Loucy (cell line): ENCODE measurements at regions not wholly inside any gene's neighbourhood (a gene's known extent, or its start where the extent isn't known, plus 50 kb on each side); places are given as distances from the start of the nearest gene placed in this dataset.
"Not testable (repeated sequence)": the region's sequence is repeated elsewhere in the genome, so short reads cannot be mapped to it uniquely, and the experiment has no call there.

ENCODE experiments used
- H2AFZ ChIP-seq: fragments of 200-600 bp; sonication (generic); 2 replicates; pipeline ENCODE4 v1.6.0; 2016; ENCODE audit warnings: antibody characterized with exemption, mild to moderate bottlenecking, low read length, moderate library complexity
- H3F3A ChIP-seq: fragments of 200-600 bp; 2 replicates; pipeline ENCODE4 v1.6.0; 2016; ENCODE audit warnings: antibody characterized with exemption, low read depth, mild to moderate bottlenecking
- H3K27me3 ChIP-seq: fragments of 200-600 bp; sonication (generic); 2 replicates; pipeline ENCODE4 v1.6.1; 2014; ENCODE audit warnings: low read length, mild to moderate bottlenecking; ENCODE audit not compliant: insufficient read depth, poor library complexity, severe bottlenecking
- H3K36me3 ChIP-seq: fragments of 200-600 bp; sonication (generic); 2 replicates; pipeline ENCODE4 v1.6.1; 2016; ENCODE audit warnings: low read length; ENCODE audit not compliant: insufficient read depth
- H3K4me1 ChIP-seq: fragments of 200-600 bp; sonication (generic); 2 replicates; pipeline ENCODE4 v1.5.1; 2014; ENCODE audit warnings: low read length, mild to moderate bottlenecking; ENCODE audit not compliant: insufficient read depth, poor library complexity, severe bottlenecking
- H3K4me2 ChIP-seq: fragments of 200-600 bp; sonication (generic); 2 replicates; pipeline ENCODE4 v1.6.0; 2014; ENCODE audit warnings: antibody characterized with exemption, low read length, low read depth, mild to moderate bottlenecking; ENCODE audit not compliant: poor library complexity, severe bottlenecking
- H3K4me3 ChIP-seq: fragments of 200-600 bp; sonication (generic); 2 replicates; pipeline ENCODE4 v1.5.1; 2014; ENCODE audit warnings: low read length, mild to moderate bottlenecking, mixed read lengths; ENCODE audit not compliant: poor library complexity, severe bottlenecking
- H3K79me2 ChIP-seq: fragments of 200-600 bp; sonication (generic); 2 replicates; pipeline ENCODE4 v1.6.1; 2014; ENCODE audit warnings: low read length; ENCODE audit not compliant: insufficient read depth
- H3K9ac ChIP-seq: fragments of 200-600 bp; sonication (generic); 2 replicates; pipeline ENCODE4 v1.6.0; 2014; ENCODE audit warnings: mild to moderate bottlenecking, low read depth, low read length, moderate library complexity; ENCODE audit not compliant: poor library complexity, severe bottlenecking
- H3K9me2 ChIP-seq: fragments of 200-600 bp; sonication (generic); replicated peaks from 2 replicates; pipeline ENCODE4 v1.6.1; 2016; ENCODE audit warnings: low read depth, low read length, mixed read lengths
- H3K9me3 ChIP-seq: fragments of 200-600 bp; sonication (generic); 2 replicates; pipeline ENCODE4 v1.6.1; 2014; ENCODE audit warnings: mild to moderate bottlenecking, antibody characterized with exemption, low read length, low read depth; ENCODE audit not compliant: insufficient read depth
- H4K20me1 ChIP-seq: fragments of 200-600 bp; sonication (generic); 2 replicates; pipeline ENCODE4 v1.6.0; 2014; ENCODE audit warnings: antibody characterized with exemption, low read length, mild to moderate bottlenecking; ENCODE audit not compliant: insufficient read depth, poor library complexity, severe bottlenecking
- CTCF ChIP-seq: fragments of 200-600 bp; sonication (generic); conservative IDR thresholded peaks from 2 replicates; pipeline ENCODE4 v1.5.1; 2014; ENCODE audit warnings: mild to moderate bottlenecking, antibody characterized with exemption, low read length
- EZH2phosphoT487 ChIP-seq: fragments of 200-600 bp; IDR thresholded peaks from 2 replicates; pipeline ENCODE4 v1.6.1; 2018; ENCODE audit warnings: antibody characterized with exemption, mild to moderate bottlenecking, moderate library complexity, borderline replicate concordance

- Histone ChIP-seq H3K27me3 (no peaks in the 10 kb centered on the region), H3K9ac (peak overlapping the region; percentile 66), H3K36me3 (no peaks in the 10 kb centered on the region), H3K4me2 (peak overlapping the region; percentile 84), H4K20me1 (no peaks in the 10 kb centered on the region), H2AFZ (peak overlapping the region; percentile 97), H3K79me2 (no peaks in the 10 kb centered on the region), H3F3A (no peaks in the 10 kb centered on the region), H3K4me1 (peaks cover 16% of the 10 kb centered on the region), H3K9me3 (no peaks in the 10 kb centered on the region), H3K4me3 (peak overlapping the region; percentile 68), H3K9me2 (no peaks in the 10 kb centered on the region)
- TF ChIP-seq CTCF: no peak
- no peak for TF ChIP-seq EZH2phosphoT487
Measured at GRCh38 chr10:28177944-28178637, 124.8 kb downstream of the MPP7 start.

GRCh38 chr10:28176498-28176897, 126.4 kb downstream of the MPP7 start:
- not testable (repeated sequence) for H2AFZ ChIP-seq, H3K36me3 ChIP-seq, H3K9ac ChIP-seq, H3K9me2 ChIP-seq, H3K9me3 ChIP-seq, H3K27me3 ChIP-seq, H3K79me2 ChIP-seq, H3K4me2 ChIP-seq, H3K4me3 ChIP-seq, H4K20me1 ChIP-seq, H3F3A ChIP-seq
- peaks cover 16% of the 10 kb centered on the region for H3K4me1 ChIP-seq

GRCh38 chr10:28172223-28172610, 130.6 kb downstream of the MPP7 start:
- no peak for TF ChIP-seq EZH2phosphoT487
- no peak for TF ChIP-seq CTCF
- H3K4me1 ChIP-seq: no peaks in the 10 kb centered on the region
- H3K36me3 ChIP-seq: no peaks in the 10 kb centered on the region
- no peaks in the 10 kb centered on the region for H4K20me1 ChIP-seq
- H3F3A ChIP-seq: no peaks in the 10 kb centered on the region
- H2AFZ ChIP-seq: no peak overlapping the region
- H3K27me3 ChIP-seq: no peaks in the 10 kb centered on the region
- H3K9me3 ChIP-seq: no peaks in the 10 kb centered on the region
- H3K79me2 ChIP-seq: no peaks in the 10 kb centered on the region
- no peak overlapping the region for H3K9ac ChIP-seq
- H3K9me2 ChIP-seq: no peaks in the 10 kb centered on the region
- H3K4me2 ChIP-seq: no peak overlapping the region
- no peak overlapping the region for H3K4me3 ChIP-seq
